Breast epithelium (tissue), 4 donors: ENCODE measurements at regions not wholly inside any gene's neighbourhood (a gene's known extent, or its start where the extent isn't known, plus 50 kb on each side); places are given as distances from the start of the nearest gene placed in this dataset.

Source experiments
- DNase-seq, 2 donors: peaks; one replicate each; pipeline ENCODE4 v3.0.0-alpha.2; 2019; ENCODE audit warnings: low spot score in 2 of 2
- H3K27ac ChIP-seq, 2 donors: fragments of 200-600 bp; sonication (generic) in 1 of 2; one replicate each; pipeline ENCODE4 v1.5.1; 2016 to 2019; ENCODE audit warnings: mild to moderate bottlenecking in 1 of 2
- H3K27me3 ChIP-seq, 2 donors: fragments of 200-600 bp; sonication (generic) in 1 of 2; one replicate each; pipeline versions ENCODE4 v1.5.1 to v1.6.0; 2017 to 2019; ENCODE audit warnings: control low read depth in 1 of 2, mild to moderate bottlenecking in 1 of 2
- H3K36me3 ChIP-seq: fragments of 200-600 bp; one replicate; pipeline ENCODE4 v1.5.1; 2019
- H3K4me1 ChIP-seq, 2 donors: fragments of 200-600 bp; sonication (generic); one replicate each; pipeline ENCODE4 v1.5.1; 2016 to 2019; ENCODE audit warnings: control low read depth in 1 of 2
- H3K4me3 ChIP-seq, 3 donors: fragments of 200-600 bp; sonication (generic); 1 replicate in 2 of 3; 2 replicates in 1 of 3; pipeline ENCODE4 v1.5.1; 2016 to 2019; ENCODE audit warnings: mild to moderate bottlenecking in 3 of 3, moderate library complexity in 2 of 3
- H3K9me3 ChIP-seq, 2 donors: fragments of 200-600 bp; sonication (generic) in 1 of 2; one replicate each; pipeline ENCODE4 v1.5.1; 2016 to 2019; ENCODE audit warnings: control low read depth in 1 of 2
- POLR2A ChIP-seq: fragments of 450-650 bp; IDR thresholded peaks from one replicate; pipeline ENCODE4 v1.6.1; 2016; ENCODE audit warnings: antibody characterized with exemption, mild to moderate bottlenecking, moderate library complexity
- POLR2AphosphoS5 ChIP-seq, 3 donors: sonication (generic); formaldehyde crosslinking; IDR thresholded peaks; one replicate each; pipeline ENCODE4 v1.6.1; 2017; ENCODE audit warnings: antibody characterized with exemption in 3 of 3
- intact Hi-C: fragments of 100-400 bp; cut with DNase I; formaldehyde crosslinking; loops from one replicate; pipeline ENCODE4 v1.15.1; 2023; ENCODE audit warnings: low total_unique reads
- TF ChIP-seq, protein P1 (sequence below), 3 donors: fragments of 450-650 bp; IDR thresholded peaks; one replicate each; pipeline ENCODE4 v1.5.1; 2016 to 2017; ENCODE audit warnings: antibody characterized with exemption in 3 of 3, mild to moderate bottlenecking in 3 of 3, moderate library complexity in 3 of 3

DNA sequence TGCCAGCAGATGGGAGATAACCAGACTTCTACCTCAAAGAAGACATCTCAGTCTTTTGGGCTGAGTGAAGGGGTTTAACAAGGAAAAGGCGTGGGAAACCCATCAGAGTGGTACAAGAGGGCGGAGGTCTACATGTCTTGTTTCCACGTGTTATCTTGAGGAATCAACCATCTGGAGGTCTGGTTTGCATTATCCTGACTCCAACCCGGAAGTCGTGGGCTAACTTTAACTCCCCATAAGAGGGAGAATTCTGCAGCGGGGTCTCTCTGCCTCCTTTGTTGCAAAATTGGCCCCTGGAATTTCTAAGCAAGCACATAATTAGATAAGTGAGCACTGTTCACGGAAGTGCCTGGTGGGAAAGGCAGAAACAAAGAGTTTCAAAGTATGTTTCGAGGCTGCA lies 398.7 kb upstream of the C16orf82 start:
- no peak overlapping the region for H3K4me3 ChIP-seq
- H3K27ac ChIP-seq, result no peak overlapping the region
- TF ChIP-seq POLR2AphosphoS5 (IDR thresholded peaks at IDR 0.05), result no peak
- no peak for TF ChIP-seq POLR2A
- TF ChIP-seq, protein P1, sequence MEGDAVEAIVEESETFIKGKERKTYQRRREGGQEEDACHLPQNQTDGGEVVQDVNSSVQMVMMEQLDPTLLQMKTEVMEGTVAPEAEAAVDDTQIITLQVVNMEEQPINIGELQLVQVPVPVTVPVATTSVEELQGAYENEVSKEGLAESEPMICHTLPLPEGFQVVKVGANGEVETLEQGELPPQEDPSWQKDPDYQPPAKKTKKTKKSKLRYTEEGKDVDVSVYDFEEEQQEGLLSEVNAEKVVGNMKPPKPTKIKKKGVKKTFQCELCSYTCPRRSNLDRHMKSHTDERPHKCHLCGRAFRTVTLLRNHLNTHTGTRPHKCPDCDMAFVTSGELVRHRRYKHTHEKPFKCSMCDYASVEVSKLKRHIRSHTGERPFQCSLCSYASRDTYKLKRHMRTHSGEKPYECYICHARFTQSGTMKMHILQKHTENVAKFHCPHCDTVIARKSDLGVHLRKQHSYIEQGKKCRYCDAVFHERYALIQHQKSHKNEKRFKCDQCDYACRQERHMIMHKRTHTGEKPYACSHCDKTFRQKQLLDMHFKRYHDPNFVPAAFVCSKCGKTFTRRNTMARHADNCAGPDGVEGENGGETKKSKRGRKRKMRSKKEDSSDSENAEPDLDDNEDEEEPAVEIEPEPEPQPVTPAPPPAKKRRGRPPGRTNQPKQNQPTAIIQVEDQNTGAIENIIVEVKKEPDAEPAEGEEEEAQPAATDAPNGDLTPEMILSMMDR (IDR thresholded peaks at IDR 0.05), result no peak
- no peaks in the 10 kb centered on the region for H3K36me3 ChIP-seq
- H3K9me3 ChIP-seq, result peaks cover 0 to 7% of the 10 kb centered on the region in 2 donors
- no peaks in the 10 kb centered on the region for H3K27me3 ChIP-seq
- DNase-seq, result no peak
- no peaks in the 10 kb centered on the region for H3K4me1 ChIP-seq
- intact Hi-C loops, result no loop called here

DNA sequence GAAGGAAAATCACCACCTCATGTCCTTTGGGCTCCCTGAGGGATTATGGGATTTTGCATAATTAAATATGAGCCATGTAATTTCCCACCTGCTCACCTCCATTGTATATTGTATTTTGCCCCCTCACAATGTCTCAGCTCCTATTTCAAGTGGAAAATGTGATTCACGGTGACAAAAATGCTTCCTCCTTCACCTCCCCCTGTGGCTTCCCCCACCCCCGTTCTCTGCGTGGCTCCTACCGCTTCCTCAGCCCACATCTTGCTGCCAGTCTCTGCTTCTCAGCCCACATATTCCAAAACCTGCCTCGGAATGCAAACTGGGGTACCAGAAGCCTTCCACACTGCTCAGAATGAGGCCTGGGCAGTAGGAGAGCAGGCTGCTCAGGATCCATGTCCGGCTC lies 394.5 kb upstream of the C16orf82 start:
- Histone ChIP-seq H3K27ac (no peak overlapping the region), H3K36me3 (no peaks in the 10 kb centered on the region), H3K9me3 (peaks cover 0 to 12% of the 10 kb centered on the region in 2 donors), H3K4me1 (no peaks in the 10 kb centered on the region), H3K27me3 (no peaks in the 10 kb centered on the region), H3K4me3 (no peak overlapping the region)
- no peak for DNase-seq
- TF ChIP-seq, protein P1 (IDR thresholded peaks at IDR 0.05), result no peak
- no peak for TF ChIP-seq POLR2AphosphoS5 (IDR thresholded peaks at IDR 0.05)
- TF ChIP-seq POLR2A, result no peak
- intact Hi-C loops, result no loop called here

DNA sequence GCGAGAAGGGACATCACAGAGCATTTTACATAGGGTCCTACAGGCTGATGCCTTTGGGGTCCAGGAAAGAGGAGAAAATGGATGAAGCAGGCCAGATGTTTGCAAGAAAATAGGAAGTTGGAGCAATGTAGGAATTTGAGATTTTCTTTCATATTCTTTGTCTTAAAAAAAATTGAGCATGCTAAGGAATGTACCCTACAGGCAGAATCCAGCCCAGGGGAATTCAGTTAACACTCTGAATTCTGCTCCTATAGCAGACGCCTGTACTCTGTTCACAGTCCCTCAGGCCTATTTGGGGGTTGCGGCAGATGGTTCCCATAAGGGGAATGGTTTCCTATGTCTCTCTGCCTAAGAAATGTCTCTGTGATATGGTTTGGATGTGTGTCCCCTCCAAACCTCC lies 393.7 kb upstream of the C16orf82 start:
- no peak for DNase-seq
- Histone ChIP-seq H3K4me1 (no peaks in the 10 kb centered on the region), H3K27me3 (no peaks in the 10 kb centered on the region), H3K36me3 (no peaks in the 10 kb centered on the region), H3K4me3 (no peak overlapping the region), H3K9me3 (peaks cover 0 to 12% of the 10 kb centered on the region in 2 donors), H3K27ac (no peak overlapping the region)
- intact Hi-C loops, result no loop called here
- no peak for TF ChIP-seq POLR2A
- TF ChIP-seq POLR2AphosphoS5 (IDR thresholded peaks at IDR 0.05), result no peak
- TF ChIP-seq, protein P1 (IDR thresholded peaks at IDR 0.05), result no peak

DNA sequence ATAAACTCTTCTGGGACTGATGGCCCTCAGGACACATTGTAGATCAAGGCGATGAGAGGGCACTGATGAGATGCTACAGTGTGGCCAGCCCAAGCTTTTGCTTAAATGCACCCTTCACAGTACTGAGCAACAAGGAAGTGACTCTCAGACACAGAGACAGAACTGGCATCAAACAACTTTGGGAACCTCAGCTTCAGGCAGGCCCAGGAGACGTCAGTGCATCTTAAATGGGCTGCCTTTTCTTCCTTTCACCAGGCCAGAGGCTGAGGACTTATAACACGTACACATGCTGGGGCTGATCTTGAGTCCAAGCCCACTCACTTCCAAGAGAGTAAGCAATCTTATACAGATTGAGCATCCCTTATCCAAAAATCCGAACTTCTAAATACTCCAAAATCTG lies 386.1 kb upstream of the C16orf82 start:
- no peak for DNase-seq
- Histone ChIP-seq H3K4me1 (no peaks in the 10 kb centered on the region), H3K27ac (no peak overlapping the region), H3K36me3 (no peaks in the 10 kb centered on the region), H3K27me3 (no peaks in the 10 kb centered on the region), H3K9me3 (no peaks in the 10 kb centered on the region), H3K4me3 (no peak overlapping the region)
- TF ChIP-seq POLR2A (no peak), POLR2AphosphoS5 (IDR thresholded peaks at IDR 0.05) (no peak)
- TF ChIP-seq, protein P1 (IDR thresholded peaks at IDR 0.05), result no peak
- intact Hi-C loops, result no loop called here

DNA sequence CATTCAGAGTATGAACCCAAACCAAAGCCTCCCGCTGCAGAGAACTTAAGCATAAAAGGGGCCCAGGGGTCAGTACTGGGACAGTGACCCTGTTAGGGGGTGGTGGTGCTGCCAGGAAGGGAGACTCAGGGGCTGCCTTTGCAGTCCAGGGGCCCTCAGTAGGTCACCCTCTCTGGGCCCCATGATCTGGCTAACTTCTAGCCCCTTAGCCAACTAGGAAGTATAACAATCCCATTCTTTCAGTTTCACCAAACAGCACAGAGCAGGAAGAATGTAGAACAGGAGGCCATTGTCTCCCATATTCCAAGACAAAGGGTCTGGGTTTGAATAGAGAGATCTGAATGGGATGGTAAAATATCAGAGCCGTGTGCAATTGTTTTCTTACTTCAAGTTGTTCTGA lies 378.6 kb upstream of the C16orf82 start:
- Histone ChIP-seq H3K27me3 (no peaks in the 10 kb centered on the region), H3K27ac (no peak overlapping the region), H3K9me3 (peaks cover 0 to 4% of the 10 kb centered on the region in 2 donors), H3K4me1 (no peaks in the 10 kb centered on the region), H3K4me3 (no peak overlapping the region), H3K36me3 (no peaks in the 10 kb centered on the region)
- DNase-seq, result no peak
- intact Hi-C loops, result no loop called here
- no peak for TF ChIP-seq POLR2A
- TF ChIP-seq, protein P1 (IDR thresholded peaks at IDR 0.05), result no peak
- TF ChIP-seq POLR2AphosphoS5 (IDR thresholded peaks at IDR 0.05), result no peak
